Neutrophil (primary cell): ENCODE measurements at regions not wholly inside any gene's neighbourhood (a gene's known extent, or its start where the extent isn't known, plus 50 kb on each side); places are given as distances from the start of the nearest gene placed in this dataset.
"Not testable (repeated sequence)": the region's sequence is repeated elsewhere in the genome, so short reads cannot be mapped to it uniquely, and the experiment has no call there.

ENCODE experiments used
- H3K27ac ChIP-seq: fragments of 200-600 bp; sonication (generic); 2 replicates; pipeline ENCODE4 v1.5.1; 2016; ENCODE audit warnings: mild to moderate bottlenecking, moderate library complexity
- H3K27me3 ChIP-seq: fragments of 200-600 bp; sonication (generic); 2 replicates; pipeline ENCODE4 v1.6.0; 2016; ENCODE audit warnings: mild to moderate bottlenecking
- H3K36me3 ChIP-seq: fragments of 200-600 bp; sonication (generic); 2 replicates; pipeline ENCODE4 v1.5.1; 2017
- H3K4me1 ChIP-seq, 2 experiments: fragments of 200-600 bp in 1 of 2; sonication (generic) in 1 of 2; 1 replicate in 1 of 2; 2 replicates in 1 of 2; pipeline versions ENCODE4 v1.5.1 to v1.6.1; 2013 to 2016; ENCODE audit warnings: low read depth in 1 of 2, low read length in 1 of 2, mild to moderate bottlenecking in 1 of 2, moderate library complexity in 1 of 2; ENCODE audit not compliant: control insufficient read depth in 1 of 2, insufficient read depth in 1 of 2
- H3K4me3 ChIP-seq, 2 experiments: fragments of 200-600 bp in 1 of 2; sonication (generic) in 1 of 2; 1 replicate in 1 of 2; 2 replicates in 1 of 2; pipeline ENCODE4 v1.5.1; 2013 to 2016; ENCODE audit warnings: low read depth in 1 of 2, low read length in 1 of 2, mild to moderate bottlenecking in 1 of 2, moderate library complexity in 1 of 2
- H3K9me3 ChIP-seq: fragments of 200-600 bp; sonication (generic); 2 replicates; pipeline ENCODE4 v1.5.1; 2016
- TF ChIP-seq, protein P1 (sequence below): fragments of 200-600 bp; sonication (generic); IDR thresholded peaks from 2 replicates; pipeline ENCODE4 v1.5.1; 2016; ENCODE audit warnings: antibody characterized with exemption

GRCh38 chr7:13017333-13017857, 330.0 kb downstream of the ARL4A start:
- TF ChIP-seq, protein P1, sequence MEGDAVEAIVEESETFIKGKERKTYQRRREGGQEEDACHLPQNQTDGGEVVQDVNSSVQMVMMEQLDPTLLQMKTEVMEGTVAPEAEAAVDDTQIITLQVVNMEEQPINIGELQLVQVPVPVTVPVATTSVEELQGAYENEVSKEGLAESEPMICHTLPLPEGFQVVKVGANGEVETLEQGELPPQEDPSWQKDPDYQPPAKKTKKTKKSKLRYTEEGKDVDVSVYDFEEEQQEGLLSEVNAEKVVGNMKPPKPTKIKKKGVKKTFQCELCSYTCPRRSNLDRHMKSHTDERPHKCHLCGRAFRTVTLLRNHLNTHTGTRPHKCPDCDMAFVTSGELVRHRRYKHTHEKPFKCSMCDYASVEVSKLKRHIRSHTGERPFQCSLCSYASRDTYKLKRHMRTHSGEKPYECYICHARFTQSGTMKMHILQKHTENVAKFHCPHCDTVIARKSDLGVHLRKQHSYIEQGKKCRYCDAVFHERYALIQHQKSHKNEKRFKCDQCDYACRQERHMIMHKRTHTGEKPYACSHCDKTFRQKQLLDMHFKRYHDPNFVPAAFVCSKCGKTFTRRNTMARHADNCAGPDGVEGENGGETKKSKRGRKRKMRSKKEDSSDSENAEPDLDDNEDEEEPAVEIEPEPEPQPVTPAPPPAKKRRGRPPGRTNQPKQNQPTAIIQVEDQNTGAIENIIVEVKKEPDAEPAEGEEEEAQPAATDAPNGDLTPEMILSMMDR, result no peak
- H3K9me3 ChIP-seq, result no peaks in the 10 kb centered on the region
- H3K27me3 ChIP-seq, result no peaks in the 10 kb centered on the region
- no peaks in the 10 kb centered on the region for H3K4me1 ChIP-seq
- H3K36me3 ChIP-seq, result no peaks in the 10 kb centered on the region
- no peak overlapping the region for H3K4me3 ChIP-seq
- no peak overlapping the region for H3K27ac ChIP-seq

GRCh38 chr7:13017881-13018280, 330.4 kb downstream of the ARL4A start:
- H3K4me1 ChIP-seq, result no peaks in the 10 kb centered on the region
- no peak overlapping the region for H3K27ac ChIP-seq
- no peaks in the 10 kb centered on the region for H3K9me3 ChIP-seq
- TF ChIP-seq, protein P1, result no peak
- H3K4me3 ChIP-seq, result no peak overlapping the region
- no peaks in the 10 kb centered on the region for H3K27me3 ChIP-seq
- no peaks in the 10 kb centered on the region for H3K36me3 ChIP-seq

DNA sequence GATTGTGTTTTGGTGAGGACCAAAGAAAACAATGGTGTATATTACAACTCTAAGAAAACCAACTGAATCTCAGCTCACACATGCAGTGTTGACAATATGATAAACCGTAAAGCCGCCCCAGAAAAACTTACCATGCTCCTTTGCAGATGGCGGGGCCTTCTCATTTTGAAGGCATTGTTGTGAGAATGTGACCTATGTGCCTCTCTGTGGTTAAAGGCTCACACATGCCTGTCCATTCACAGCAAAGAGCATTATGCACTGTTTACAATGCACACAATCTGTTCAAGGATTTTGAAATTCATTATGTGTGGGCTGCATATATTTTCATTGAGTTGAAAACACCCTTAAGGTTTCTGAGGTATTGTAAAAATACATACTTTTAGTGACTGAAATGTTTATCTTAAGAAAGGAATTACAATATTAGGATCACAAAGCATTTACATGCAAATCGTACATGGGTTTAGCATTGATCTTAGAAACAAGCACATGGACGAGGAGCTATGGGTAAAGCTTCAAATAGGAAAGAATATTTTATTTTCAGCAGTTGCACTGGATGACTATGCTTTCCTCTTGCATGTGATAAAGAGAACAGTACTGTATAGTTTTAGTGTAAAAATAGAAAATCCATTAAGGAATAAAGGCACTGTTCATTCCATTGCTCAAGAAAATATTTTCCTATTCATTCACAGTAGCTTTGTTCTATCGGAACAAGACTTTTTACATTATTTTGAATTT, 334.3 kb downstream of the ARL4A start:
- Histone ChIP-seq H3K27ac (no peak overlapping the region), H3K4me3 (no peak overlapping the region), H3K27me3 (no peaks in the 10 kb centered on the region), H3K9me3 (no peaks in the 10 kb centered on the region), H3K36me3 (no peaks in the 10 kb centered on the region), H3K4me1 (no peaks in the 10 kb centered on the region)
- TF ChIP-seq, protein P1, result no peak

DNA sequence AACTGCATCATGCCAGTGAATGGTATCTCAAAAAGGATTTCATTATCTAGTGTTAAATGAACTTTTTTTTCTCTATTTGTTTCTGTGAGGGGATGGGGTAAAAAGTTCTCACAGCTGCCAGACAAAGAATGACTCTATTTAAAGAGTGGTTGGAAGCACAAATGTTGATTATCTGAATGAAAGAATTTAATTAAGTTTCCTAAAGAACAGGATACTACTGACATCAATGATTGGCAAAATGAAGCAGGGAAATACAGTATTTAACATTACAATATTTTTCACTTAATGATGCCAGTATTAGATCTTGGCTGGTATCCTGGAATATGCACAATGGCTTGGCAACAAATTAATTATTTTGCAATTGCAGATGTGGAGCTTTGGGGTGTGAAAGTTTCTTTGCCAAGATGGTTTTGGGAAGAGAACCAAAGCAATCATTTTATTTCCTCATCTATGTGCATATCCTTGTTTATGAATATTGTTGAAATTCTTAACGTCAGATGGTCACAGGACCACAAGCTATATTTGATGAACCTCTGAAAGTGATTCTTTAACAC, 336.8 kb downstream of the ARL4A start:
- Histone ChIP-seq H3K27ac (no peak overlapping the region), H3K9me3 (no peaks in the 10 kb centered on the region), H3K36me3 (no peaks in the 10 kb centered on the region), H3K4me1 (no peaks in the 10 kb centered on the region), H3K4me3 (no peak overlapping the region), H3K27me3 (no peaks in the 10 kb centered on the region)
- TF ChIP-seq, protein P1, result no peak

- H3K36me3 ChIP-seq, H3K27me3 ChIP-seq, H3K27ac ChIP-seq, H3K9me3 ChIP-seq, H3K4me3 ChIP-seq, H3K4me1 ChIP-seq: not testable (repeated sequence)
These were observed 337.6 kb downstream of the ARL4A start for GRCh38 chr7:13025043-13025442.

DNA sequence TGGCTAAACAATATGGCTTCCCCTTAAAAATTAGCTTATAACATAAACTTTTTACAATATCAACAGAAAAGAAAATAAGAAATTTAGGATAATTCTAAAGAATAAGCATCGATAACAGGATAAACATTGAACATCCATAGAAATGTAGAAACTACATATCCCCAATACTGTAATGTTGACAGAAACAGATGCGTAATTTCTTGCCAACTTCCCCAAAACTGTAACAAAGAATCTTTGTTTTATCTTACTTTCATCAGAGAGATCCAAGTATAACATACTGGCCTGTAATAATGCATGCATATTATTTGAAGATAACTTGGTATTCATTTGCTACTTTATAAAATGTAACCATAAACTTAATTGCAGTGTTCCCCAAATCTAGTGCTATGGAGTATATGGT, 339.9 kb downstream of the ARL4A start:
- Histone ChIP-seq H3K4me1 (no peaks in the 10 kb centered on the region), H3K4me3 (no peak overlapping the region), H3K27ac (no peak overlapping the region), H3K36me3 (no peaks in the 10 kb centered on the region), H3K9me3 (no peaks in the 10 kb centered on the region), H3K27me3 (no peaks in the 10 kb centered on the region)
- TF ChIP-seq, protein P1, result no peak
